ENCODE measurements at regions not wholly inside any gene's neighbourhood (a gene's known extent, or its start where the extent isn't known, plus 50 kb on each side); places are given as distances from the start of the nearest gene placed in this dataset.

- ATAC-seq: no peak
- H3K27ac ChIP-seq: no peak overlapping the region
- H3K4me1 ChIP-seq: no peaks in the 10 kb centered on the region
- no peak for TF ChIP-seq CTCF (IDR thresholded peaks at IDR 0.05)
- H3K27me3 ChIP-seq (ENCODE audit: low read depth): peaks cover 3% of the 10 kb centered on the region
- intact Hi-C loops (cut with DNase I): no loop called here
- no peak overlapping the region for H3K4me3 ChIP-seq
- no peak for DNase-seq
- no peaks in the 10 kb centered on the region for H3K9me3 ChIP-seq
- no peaks in the 10 kb centered on the region for H3K36me3 ChIP-seq
Measured at GRCh38 chr5:2300861-2301574, 418.3 kb upstream of the IRX4 start.

GRCh38 chr5:2300421-2300820 lies 417.7 kb upstream of the IRX4 start:
- DNase-seq: no peak
- Histone ChIP-seq H3K4me3 (no peak overlapping the region), H3K27me3 (ENCODE audit: low read depth) (peaks cover 3% of the 10 kb centered on the region), H3K4me1 (no peaks in the 10 kb centered on the region), H3K36me3 (no peaks in the 10 kb centered on the region), H3K9me3 (no peaks in the 10 kb centered on the region), H3K27ac (no peak overlapping the region)
- no peak for TF ChIP-seq CTCF (IDR thresholded peaks at IDR 0.05)
- ATAC-seq: no peak
- intact Hi-C loops (cut with DNase I): no loop called here

- H3K27ac ChIP-seq: no peak overlapping the region
- ATAC-seq (no peak), DNase-seq (no peak)
- no peaks in the 10 kb centered on the region for H3K4me1 ChIP-seq
- peaks cover 3% of the 10 kb centered on the region for H3K27me3 ChIP-seq (ENCODE audit: low read depth)
- no peak overlapping the region for H3K4me3 ChIP-seq
- TF ChIP-seq CTCF (IDR thresholded peaks at IDR 0.05): no peak
- no peaks in the 10 kb centered on the region for H3K9me3 ChIP-seq
- H3K36me3 ChIP-seq: no peaks in the 10 kb centered on the region
- intact Hi-C loops (cut with DNase I): no loop called here
Measured at GRCh38 chr5:2299388-2300220, 416.9 kb upstream of the IRX4 start.

- no peak for DNase-seq
- Histone ChIP-seq H3K4me1 (no peaks in the 10 kb centered on the region), H3K27me3 (ENCODE audit: low read depth) (peaks cover 3% of the 10 kb centered on the region)
Measured at GRCh38 chr5:2298781-2299180, 416.1 kb upstream of the IRX4 start.

GRCh38 chr5:2297991-2298390 lies 415.3 kb upstream of the IRX4 start:
- no peak for TF ChIP-seq CTCF (IDR thresholded peaks at IDR 0.05)
- H3K27me3 ChIP-seq (ENCODE audit: low read depth): peaks cover 3% of the 10 kb centered on the region
- intact Hi-C loops (cut with DNase I): no loop called here
- DNase-seq (no peak), ATAC-seq (no peak)
- H3K4me3 ChIP-seq: no peak overlapping the region
- no peaks in the 10 kb centered on the region for H3K9me3 ChIP-seq
- no peaks in the 10 kb centered on the region for H3K36me3 ChIP-seq
- no peak overlapping the region for H3K27ac ChIP-seq
- no peaks in the 10 kb centered on the region for H3K4me1 ChIP-seq

More at GRCh38 chr5:2298781-2299180, 416.1 kb upstream of the IRX4 start:
- H3K9me3 ChIP-seq: no peaks in the 10 kb centered on the region
- H3K36me3 ChIP-seq: no peaks in the 10 kb centered on the region
- no peak for ATAC-seq
- no peak overlapping the region for H3K27ac ChIP-seq
- no peak for TF ChIP-seq CTCF (IDR thresholded peaks at IDR 0.05)
- H3K4me3 ChIP-seq: no peak overlapping the region
- intact Hi-C loops (cut with DNase I): no loop called here

Data from lower lobe of right lung (tissue), 2 donors.